Fibroblast of the aortic adventitia (primary cell): ENCODE measurements at regions not wholly inside any gene's neighbourhood (a gene's known extent, or its start where the extent isn't known, plus 50 kb on each side); places are given as distances from the start of the nearest gene placed in this dataset.

Source experiments
- DNase-seq: peaks from one replicate; pipeline ENCODE4 v3.0.0-alpha.2; 2010; ENCODE audit warnings: low read depth
- H3K4me3 ChIP-seq: 2 replicates; pipeline ENCODE4 v1.5.1; 2011; ENCODE audit warnings: low read depth, mild to moderate bottlenecking, control low read depth, low read length, moderate library complexity
- TF ChIP-seq, protein P1 (sequence below): IDR thresholded peaks from 2 replicates; pipeline ENCODE4 v1.5.1; 2011; ENCODE audit warnings: mild to moderate bottlenecking, low read length, control low read depth, inconsistent platforms; ENCODE audit not compliant: insufficient read depth

DNA sequence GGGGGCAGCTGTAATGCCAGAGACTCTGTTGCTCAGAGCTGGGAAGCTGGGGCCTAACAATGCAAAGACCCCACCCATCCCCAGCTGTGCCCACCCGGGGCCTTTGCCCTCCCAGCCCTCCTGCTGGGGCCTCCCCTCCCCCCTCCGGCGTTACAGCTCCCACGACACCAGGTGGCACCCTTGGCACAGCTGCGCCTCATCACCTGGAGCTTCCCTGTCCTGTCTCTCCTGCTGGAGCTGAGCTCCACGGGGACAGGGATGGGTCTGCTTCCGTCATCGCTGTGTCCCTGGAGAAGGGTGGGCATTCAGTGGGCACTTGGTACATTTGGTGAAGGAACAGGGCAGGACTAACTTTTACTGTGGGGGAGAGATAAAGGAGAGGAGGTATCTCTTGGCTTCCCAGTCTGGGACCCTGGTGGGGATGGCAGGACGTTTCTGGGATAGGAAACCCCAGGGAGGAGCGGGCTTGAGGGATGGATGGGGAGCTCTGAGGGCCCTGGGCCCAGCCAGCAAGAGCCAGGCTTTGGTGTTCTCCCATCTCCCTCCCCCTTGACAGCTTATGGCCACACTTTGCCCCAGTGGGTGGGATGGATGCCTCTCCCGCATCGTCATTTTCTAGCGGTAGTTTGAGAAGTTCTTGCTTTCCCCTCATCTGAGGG lies 453.2 kb downstream of the PTPRU start:
- TF ChIP-seq, protein P1, sequence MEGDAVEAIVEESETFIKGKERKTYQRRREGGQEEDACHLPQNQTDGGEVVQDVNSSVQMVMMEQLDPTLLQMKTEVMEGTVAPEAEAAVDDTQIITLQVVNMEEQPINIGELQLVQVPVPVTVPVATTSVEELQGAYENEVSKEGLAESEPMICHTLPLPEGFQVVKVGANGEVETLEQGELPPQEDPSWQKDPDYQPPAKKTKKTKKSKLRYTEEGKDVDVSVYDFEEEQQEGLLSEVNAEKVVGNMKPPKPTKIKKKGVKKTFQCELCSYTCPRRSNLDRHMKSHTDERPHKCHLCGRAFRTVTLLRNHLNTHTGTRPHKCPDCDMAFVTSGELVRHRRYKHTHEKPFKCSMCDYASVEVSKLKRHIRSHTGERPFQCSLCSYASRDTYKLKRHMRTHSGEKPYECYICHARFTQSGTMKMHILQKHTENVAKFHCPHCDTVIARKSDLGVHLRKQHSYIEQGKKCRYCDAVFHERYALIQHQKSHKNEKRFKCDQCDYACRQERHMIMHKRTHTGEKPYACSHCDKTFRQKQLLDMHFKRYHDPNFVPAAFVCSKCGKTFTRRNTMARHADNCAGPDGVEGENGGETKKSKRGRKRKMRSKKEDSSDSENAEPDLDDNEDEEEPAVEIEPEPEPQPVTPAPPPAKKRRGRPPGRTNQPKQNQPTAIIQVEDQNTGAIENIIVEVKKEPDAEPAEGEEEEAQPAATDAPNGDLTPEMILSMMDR, result no peak
- no peak overlapping the region for H3K4me3 ChIP-seq
- DNase-seq, result no peak

DNA sequence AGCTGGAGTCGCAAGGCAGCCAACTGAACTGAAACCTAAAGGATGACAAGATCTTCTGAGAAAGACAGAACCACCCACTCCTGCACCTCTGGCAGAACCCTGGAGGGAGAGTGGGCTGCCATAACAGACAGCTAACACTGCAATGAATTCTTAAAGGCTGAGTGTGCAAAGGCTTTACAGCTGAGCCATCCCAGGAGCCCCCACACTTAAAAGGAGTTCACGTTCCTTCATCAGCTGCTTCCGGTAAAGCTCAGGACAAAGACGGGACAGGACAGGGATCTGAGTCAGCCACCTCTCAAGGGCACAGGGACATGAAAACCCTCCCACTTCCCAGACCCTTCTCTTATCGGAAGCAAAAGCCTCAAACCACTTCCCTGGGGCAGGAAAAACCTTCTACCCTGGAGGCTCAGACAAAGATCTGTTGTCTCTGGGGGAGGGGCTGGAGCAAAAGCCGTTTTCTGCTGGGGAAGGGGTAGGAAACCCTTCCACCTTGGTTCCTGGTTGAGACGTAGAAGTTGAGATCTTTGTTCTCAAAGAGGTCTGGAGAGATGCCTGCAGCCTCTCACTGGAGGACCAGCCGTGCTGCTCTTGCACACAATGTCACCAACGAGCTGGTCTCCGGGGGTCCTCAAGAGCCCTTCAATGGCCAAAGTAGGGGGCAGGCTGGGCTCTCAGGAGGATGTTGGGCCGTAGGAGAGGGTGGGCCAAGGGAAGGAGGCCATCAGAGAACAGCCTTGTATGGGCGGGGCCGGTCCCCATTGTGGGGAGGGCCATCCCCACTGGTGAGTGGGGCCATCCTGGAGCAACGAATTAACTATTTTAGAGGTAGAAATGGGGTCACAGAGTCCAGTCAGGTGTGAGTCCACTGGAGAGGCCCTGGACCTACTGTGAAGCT lies 452.4 kb downstream of the PTPRU start:
- H3K4me3 ChIP-seq, result no peak overlapping the region
- TF ChIP-seq, protein P1, result no peak
- DNase-seq, result peak; percentile 52

DNA sequence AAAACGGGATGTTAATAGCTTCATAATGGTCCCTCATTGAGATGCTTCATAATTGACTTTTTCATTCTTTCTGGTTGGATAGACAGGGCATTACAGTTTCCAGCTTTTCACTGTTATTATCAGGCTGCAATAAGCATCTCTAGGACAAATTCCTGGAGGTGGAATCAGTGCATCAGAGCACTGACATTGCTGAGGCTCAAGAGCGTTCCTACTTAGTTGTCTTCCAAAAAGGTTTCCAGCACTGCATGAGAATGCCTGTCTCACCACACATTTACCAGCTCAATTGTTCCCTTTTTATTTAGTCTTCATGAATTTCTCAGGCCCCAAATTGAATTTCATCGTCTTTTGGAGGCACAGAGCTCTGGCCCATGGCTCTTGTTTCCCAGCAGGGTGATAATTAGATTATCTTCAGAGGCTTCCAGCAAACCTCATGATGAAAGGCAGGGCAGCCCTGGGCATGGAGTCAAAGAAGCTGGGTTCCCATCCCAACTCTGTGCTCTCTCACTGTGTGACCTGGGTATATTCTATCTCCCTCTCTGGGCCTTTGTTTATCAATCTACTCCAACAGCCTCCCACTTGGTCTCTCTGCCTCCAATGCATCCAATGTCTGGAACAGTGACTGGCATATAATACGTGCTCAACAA lies 451.4 kb downstream of the PTPRU start:
- TF ChIP-seq, protein P1, result no peak
- peak; percentile 14 for DNase-seq

DNA sequence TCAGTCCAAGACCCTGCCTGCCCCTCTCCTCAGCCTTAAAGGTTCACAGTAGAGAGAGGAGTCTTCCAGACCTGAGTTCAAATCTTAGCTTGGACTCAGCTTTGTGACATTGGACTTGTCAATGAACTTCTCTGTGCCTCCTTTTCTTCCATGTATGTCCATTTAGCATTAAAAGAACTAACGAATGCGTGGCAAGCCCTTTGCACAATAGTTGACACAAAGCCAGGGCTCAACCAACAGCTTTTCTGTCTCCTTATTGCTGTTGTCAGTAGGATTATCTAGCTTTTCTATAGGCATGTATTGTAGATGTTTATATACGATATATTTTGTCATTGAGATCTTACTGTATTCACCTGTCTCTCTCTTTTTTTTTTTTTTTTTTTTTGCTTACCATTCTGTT lies 450.8 kb downstream of the PTPRU start:
- H3K4me3 ChIP-seq, result no peak overlapping the region
- peak; percentile 32 for DNase-seq
- TF ChIP-seq, protein P1, result no peak

More for the DNA sequence above, 451.4 kb downstream of the PTPRU start:
- no peak overlapping the region for H3K4me3 ChIP-seq

DNA sequence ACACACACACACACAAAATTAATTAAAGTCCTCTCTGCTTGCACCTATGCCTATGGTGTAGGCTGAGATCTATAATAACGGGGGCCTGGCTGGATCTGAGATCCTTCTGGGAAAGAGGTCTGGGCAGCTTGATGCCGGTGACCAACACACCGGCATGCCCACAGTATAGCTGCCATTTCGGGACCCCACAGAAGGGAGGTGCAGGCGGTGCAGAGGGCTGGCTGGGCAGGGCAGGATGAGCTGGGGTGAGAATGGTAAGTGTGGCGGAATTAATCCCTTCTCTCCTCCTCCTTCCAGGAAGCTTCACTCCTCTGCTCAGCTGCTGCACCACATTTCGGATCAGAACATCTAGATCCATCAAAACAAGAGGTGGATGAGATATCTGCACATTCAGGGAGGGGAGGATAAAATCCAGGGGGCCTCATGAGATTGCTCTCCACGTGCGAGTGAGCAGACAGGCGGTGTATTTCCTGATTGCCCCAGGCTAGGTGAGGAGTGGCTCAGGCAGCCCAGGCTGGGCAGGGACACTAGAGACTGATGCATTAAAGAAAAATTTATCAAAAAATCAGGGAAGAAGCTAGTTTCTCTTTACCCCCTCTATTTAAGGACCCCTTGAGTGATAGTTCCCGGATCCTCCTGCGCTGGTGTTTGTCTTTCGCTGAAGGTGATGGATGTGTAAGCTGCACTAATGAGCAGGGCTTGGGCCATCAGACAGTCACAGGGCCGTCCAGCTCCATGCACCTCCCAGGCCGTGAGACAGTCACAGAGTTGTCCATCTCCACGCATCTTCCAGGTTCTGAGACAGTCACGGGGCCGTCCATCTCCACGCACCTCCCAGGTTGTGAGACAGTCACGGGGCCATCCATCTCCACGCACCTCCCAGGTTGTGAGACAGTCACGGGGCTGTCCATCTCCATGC lies 449.9 kb downstream of the PTPRU start:
- TF ChIP-seq, protein P1, result no peak
- no peak for DNase-seq

DNA sequence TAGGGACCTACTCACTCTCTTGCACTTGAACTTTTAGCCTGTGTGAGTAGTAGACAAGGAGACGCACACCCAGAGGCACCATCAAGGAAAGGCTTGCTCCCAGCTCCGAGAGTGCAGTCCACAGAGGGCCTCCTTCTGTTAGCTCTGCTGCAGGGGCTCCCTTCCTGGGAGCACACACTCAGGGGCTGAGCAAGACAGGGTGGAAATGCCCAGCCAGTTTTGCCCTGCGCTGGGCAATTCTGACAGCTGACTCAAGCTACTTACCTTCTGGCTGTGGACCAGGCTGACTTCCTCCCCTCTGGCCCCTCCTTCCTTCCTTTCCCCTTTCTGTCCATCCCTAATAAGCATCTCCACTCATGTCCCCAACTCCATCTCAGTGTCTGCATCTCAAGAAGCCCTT lies 449.1 kb downstream of the PTPRU start:
- no peak overlapping the region for H3K4me3 ChIP-seq
- TF ChIP-seq, protein P1, result no peak
- DNase-seq, result no peak

More for the DNA sequence above, 449.9 kb downstream of the PTPRU start:
- no peak overlapping the region for H3K4me3 ChIP-seq
